H1 (cell line): ENCODE measurements at regions not wholly inside any gene's neighbourhood (a gene's known extent, or its start where the extent isn't known, plus 50 kb on each side); places are given as distances from the start of the nearest gene placed in this dataset.

Experiments
- CTCF ChIP-seq, 3 experiments: IDR thresholded peaks; 1 replicate in 2 of 3; 2 replicates in 1 of 3; pipeline versions ENCODE4 v1.5.1 to v1.6.1; 2011; ENCODE audit warnings: low read length in 3 of 3, mild to moderate bottlenecking in 3 of 3, inconsistent platforms in 2 of 3, low read depth in 1 of 3, moderate library complexity in 1 of 3; ENCODE audit not compliant: insufficient read depth in 1 of 3; ENCODE audit errors: control extremely low read depth in 1 of 3
- RFX5 ChIP-seq: IDR thresholded peaks from 2 replicates; pipeline ENCODE4 v1.6.1; 2011; ENCODE audit warnings: low read depth, low read length, improper control_type of control experiment, borderline replicate concordance

GRCh38 chr4:136590440-136590839, 941.9 kb downstream of the PCDH18 start:
- TF ChIP-seq CTCF (IDR thresholded peaks at IDR 0.05; ENCODE audit: control extremely low read depth in 1 of 3, insufficient read depth in 1 of 3, low read depth in 1 of 3, low read length in 3 of 3) (no peak), RFX5 (no peak)
